ENCODE measurements at regions not wholly inside any gene's neighbourhood (a gene's known extent, or its start where the extent isn't known, plus 50 kb on each side); places are given as distances from the start of the nearest gene placed in this dataset.
"Not testable (repeated sequence)": the region's sequence is repeated elsewhere in the genome, so short reads cannot be mapped to it uniquely, and the experiment has no call there.

DNA sequence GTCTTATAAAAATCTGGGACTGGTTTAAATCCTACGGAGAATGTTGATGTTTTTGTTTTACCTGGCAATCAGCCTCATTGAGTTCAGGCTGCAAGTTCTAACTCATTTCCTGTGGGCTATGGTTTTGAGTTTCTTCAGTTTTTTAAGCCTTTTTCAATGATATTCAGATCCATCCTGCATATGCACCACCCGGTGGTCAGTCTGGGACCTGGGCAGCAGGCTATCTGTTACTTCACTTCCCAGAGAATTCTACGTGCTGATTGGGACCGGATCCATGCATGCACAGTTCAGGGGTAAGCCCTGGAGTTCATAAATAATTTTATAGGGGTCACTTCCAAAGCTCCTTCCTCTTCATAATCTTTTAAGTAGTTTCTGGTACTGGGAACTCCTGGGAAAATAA is 339.2 kb upstream of the HNRNPA3 start:
- Histone ChIP-seq H4K20me1 (ENCODE audit: insufficient read depth, low read length) (no peaks in the 10 kb centered on the region), H3K4me2 (ENCODE audit: low read length) (no peak overlapping the region), H3K4me3 (ENCODE audit: low read depth, low read length, poor library complexity, severe bottlenecking) (no peak overlapping the region), H3K9me2 (ENCODE audit: insufficient read depth, low read length) (no peaks in the 10 kb centered on the region), H3K27ac (ENCODE audit: low read depth, low read length, poor library complexity, severe bottlenecking) (no peak overlapping the region), H3K9me3 (ENCODE audit: low read length) (no peaks in the 10 kb centered on the region), H3K4me1 (ENCODE audit: insufficient read depth, low read length, poor library complexity, severe bottlenecking) (no peaks in the 10 kb centered on the region), H2AFZ (ENCODE audit: low read length) (no peak overlapping the region), H3K79me2 (ENCODE audit: insufficient read depth, low read depth, low read length) (no peaks in the 10 kb centered on the region), H3K36me3 (ENCODE audit: insufficient read depth, low read length) (no peaks in the 10 kb centered on the region)
- intact Hi-C loops (cut with micrococcal nuclease; ENCODE audit: unreplicated experiment) = no loop called here
- no TSS peak for BruUV-seq (replicated peaks)
- ChIA-PET POLR2A (interaction anchor here (0.5 kb wide), 1 partner anchor 1361 kb away, joined by 3 read pairs; no protein-coding TSS in a partner anchor), CTCF (ENCODE audit: unreplicated experiment) (no interaction called here)
- no peak for DNase-seq (ENCODE audit: low spot score)
- TF ChIP-seq, protein P1, sequence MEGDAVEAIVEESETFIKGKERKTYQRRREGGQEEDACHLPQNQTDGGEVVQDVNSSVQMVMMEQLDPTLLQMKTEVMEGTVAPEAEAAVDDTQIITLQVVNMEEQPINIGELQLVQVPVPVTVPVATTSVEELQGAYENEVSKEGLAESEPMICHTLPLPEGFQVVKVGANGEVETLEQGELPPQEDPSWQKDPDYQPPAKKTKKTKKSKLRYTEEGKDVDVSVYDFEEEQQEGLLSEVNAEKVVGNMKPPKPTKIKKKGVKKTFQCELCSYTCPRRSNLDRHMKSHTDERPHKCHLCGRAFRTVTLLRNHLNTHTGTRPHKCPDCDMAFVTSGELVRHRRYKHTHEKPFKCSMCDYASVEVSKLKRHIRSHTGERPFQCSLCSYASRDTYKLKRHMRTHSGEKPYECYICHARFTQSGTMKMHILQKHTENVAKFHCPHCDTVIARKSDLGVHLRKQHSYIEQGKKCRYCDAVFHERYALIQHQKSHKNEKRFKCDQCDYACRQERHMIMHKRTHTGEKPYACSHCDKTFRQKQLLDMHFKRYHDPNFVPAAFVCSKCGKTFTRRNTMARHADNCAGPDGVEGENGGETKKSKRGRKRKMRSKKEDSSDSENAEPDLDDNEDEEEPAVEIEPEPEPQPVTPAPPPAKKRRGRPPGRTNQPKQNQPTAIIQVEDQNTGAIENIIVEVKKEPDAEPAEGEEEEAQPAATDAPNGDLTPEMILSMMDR (conservative IDR thresholded peaks at IDR 0.05; ENCODE audit: low read length) = no peak
- no peak for TF ChIP-seq EZH2phosphoT487 (IDR thresholded peaks at IDR 0.05; ENCODE audit: borderline replicate concordance, low read depth, low read length)

- Histone ChIP-seq H2AFZ (ENCODE audit: low read length) (no peak overlapping the region), H4K20me1 (ENCODE audit: insufficient read depth, low read length) (no peaks in the 10 kb centered on the region), H3K9me3 (ENCODE audit: low read length) (no peaks in the 10 kb centered on the region), H3K4me2 (ENCODE audit: low read length) (no peak overlapping the region), H3K9me2 (ENCODE audit: insufficient read depth, low read length) (no peaks in the 10 kb centered on the region), H3K79me2 (ENCODE audit: insufficient read depth, low read depth, low read length) (no peaks in the 10 kb centered on the region), H3K36me3 (ENCODE audit: insufficient read depth, low read length) (no peaks in the 10 kb centered on the region), H3K27ac (ENCODE audit: low read depth, low read length, poor library complexity, severe bottlenecking) (no peak overlapping the region), H3K4me3 (ENCODE audit: low read depth, low read length, poor library complexity, severe bottlenecking) (no peak overlapping the region), H3K4me1 (ENCODE audit: insufficient read depth, low read length, poor library complexity, severe bottlenecking) (no peaks in the 10 kb centered on the region)
- no TSS peak for BruUV-seq (replicated peaks)
- intact Hi-C loops (cut with micrococcal nuclease; ENCODE audit: unreplicated experiment) = no loop called here
- ChIA-PET CTCF (ENCODE audit: unreplicated experiment) (no interaction called here), POLR2A (interaction anchor here (0.6 kb wide), 1 partner anchor 204 kb away, joined by 3 read pairs; no protein-coding TSS in a partner anchor)
- DNase-seq (ENCODE audit: low spot score) = no peak
- TF ChIP-seq, protein P1 (conservative IDR thresholded peaks at IDR 0.05; ENCODE audit: low read length) = no peak
- TF ChIP-seq EZH2phosphoT487 (IDR thresholded peaks at IDR 0.05; ENCODE audit: borderline replicate concordance, low read depth, low read length) = no peak
Measured at GRCh38 chr2:176876493-176877103, 336.0 kb upstream of the HNRNPA3 start.

DNA sequence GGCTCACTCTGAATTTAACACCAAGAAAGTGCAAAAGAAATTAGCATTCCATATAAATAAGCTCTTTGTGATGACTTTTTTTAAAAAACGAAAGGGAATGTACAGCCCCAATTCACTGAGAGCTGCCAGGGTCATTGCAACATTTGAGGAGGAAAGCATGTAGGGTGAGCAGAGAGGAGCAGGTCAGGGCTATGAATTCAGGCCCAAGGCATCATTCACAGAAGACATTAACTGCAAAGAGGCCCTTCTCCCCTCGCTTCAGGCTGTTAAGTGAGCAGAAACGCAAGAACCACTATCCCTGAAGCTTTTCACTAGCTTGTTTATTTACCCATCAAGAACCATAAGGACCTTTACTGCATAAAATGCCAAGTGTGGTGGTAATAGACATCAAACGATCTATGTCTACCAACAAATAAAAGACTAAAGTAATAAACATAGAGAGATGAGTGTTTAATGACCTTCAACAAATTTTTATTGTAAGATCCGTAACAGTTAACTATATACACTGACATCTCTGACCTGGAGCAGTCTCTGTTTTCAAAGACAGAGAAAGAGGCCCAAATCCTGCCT is 333.1 kb upstream of the HNRNPA3 start:
- H2AFZ ChIP-seq (ENCODE audit: low read length) = no peak overlapping the region
- H4K20me1 ChIP-seq (ENCODE audit: insufficient read depth, low read length) = no peaks in the 10 kb centered on the region
- H3K9me3 ChIP-seq (ENCODE audit: low read length) = no peaks in the 10 kb centered on the region
- H3K4me2 ChIP-seq (ENCODE audit: low read length) = no peak overlapping the region
- no peak overlapping the region for H3K4me3 ChIP-seq (ENCODE audit: low read depth, low read length, poor library complexity, severe bottlenecking)
- no peaks in the 10 kb centered on the region for H3K9me2 ChIP-seq (ENCODE audit: insufficient read depth, low read length)
- ChIA-PET POLR2A (no interaction called here), CTCF (ENCODE audit: unreplicated experiment) (no interaction called here)
- no peak overlapping the region for H3K27ac ChIP-seq (ENCODE audit: low read depth, low read length, poor library complexity, severe bottlenecking)
- TF ChIP-seq, protein P1 (conservative IDR thresholded peaks at IDR 0.05; ENCODE audit: low read length) = no peak
- no peak for TF ChIP-seq EZH2phosphoT487 (IDR thresholded peaks at IDR 0.05; ENCODE audit: borderline replicate concordance, low read depth, low read length)
- H3K36me3 ChIP-seq (ENCODE audit: insufficient read depth, low read length) = no peaks in the 10 kb centered on the region
- BruUV-seq (replicated peaks) = no TSS peak
- DNase-seq (ENCODE audit: low spot score) = no peak
- H3K79me2 ChIP-seq (ENCODE audit: insufficient read depth, low read depth, low read length) = no peaks in the 10 kb centered on the region
- intact Hi-C loops (cut with micrococcal nuclease; ENCODE audit: unreplicated experiment) = no loop called here
- no peaks in the 10 kb centered on the region for H3K4me1 ChIP-seq (ENCODE audit: insufficient read depth, low read length, poor library complexity, severe bottlenecking)

- H3K4me1 ChIP-seq (ENCODE audit: insufficient read depth, low read length, poor library complexity, severe bottlenecking); H2AFZ ChIP-seq (ENCODE audit: low read length); H3K79me2 ChIP-seq (ENCODE audit: insufficient read depth, low read depth, low read length); H3K9me3 ChIP-seq (ENCODE audit: low read length); H3K9me2 ChIP-seq (ENCODE audit: insufficient read depth, low read length); H3K36me3 ChIP-seq (ENCODE audit: insufficient read depth, low read length); CTCF ChIA-PET (ENCODE audit: unreplicated experiment); H3K4me3 ChIP-seq (ENCODE audit: low read depth, low read length, poor library complexity, severe bottlenecking); BruUV-seq (replicated peaks); H3K4me2 ChIP-seq (ENCODE audit: low read length); POLR2A ChIA-PET; intact Hi-C loops (cut with micrococcal nuclease; ENCODE audit: unreplicated experiment); DNase-seq (ENCODE audit: low spot score); H3K27ac ChIP-seq (ENCODE audit: low read depth, low read length, poor library complexity, severe bottlenecking); H4K20me1 ChIP-seq (ENCODE audit: insufficient read depth, low read length): not testable (repeated sequence)
Measured at GRCh38 chr2:176882045-176882444, 330.5 kb upstream of the HNRNPA3 start.
